Natural killer cell (primary cell): ENCODE measurements at regions not wholly inside any gene's neighbourhood (a gene's known extent, or its start where the extent isn't known, plus 50 kb on each side); places are given as distances from the start of the nearest gene placed in this dataset.

Experiments used
- ATAC-seq, 3 donors: fragments of 150-1000 bp in 2 of 3; fragments of 200-7000 bp in 1 of 3; cut with Tn5 transposase; 1 replicate in 1 of 3; 2 replicates in 2 of 3; pipeline ENCODE4 v1.10.0; 2021; ENCODE audit warnings: mild to moderate bottlenecking in 2 of 3, moderate library complexity in 2 of 3
- DNase-seq, 2 donors: peaks; one replicate each; pipeline versions ENCODE4 v3.0.0 to v3.0.0-alpha.2; 2013 to 2021; ENCODE audit warnings: mixed read lengths in 1 of 2
- H3K27ac ChIP-seq: one replicate; pipeline ENCODE4 v1.5.1; 2013; ENCODE audit warnings: mild to moderate bottlenecking, low read length
- H3K27me3 ChIP-seq: one replicate; pipeline ENCODE4 v1.6.1; 2013; ENCODE audit warnings: low read length; ENCODE audit not compliant: control insufficient read depth, insufficient read depth
- H3K36me3 ChIP-seq: one replicate; pipeline ENCODE4 v1.6.1; 2013; ENCODE audit warnings: low read length; ENCODE audit not compliant: control insufficient read depth, insufficient read depth
- H3K4me1 ChIP-seq: one replicate; pipeline ENCODE4 v1.6.1; 2013; ENCODE audit warnings: low read length; ENCODE audit not compliant: control insufficient read depth, insufficient read depth
- H3K4me3 ChIP-seq: one replicate; pipeline ENCODE4 v1.5.1; 2013; ENCODE audit warnings: low read length
- H3K9me3 ChIP-seq: one replicate; pipeline ENCODE4 v1.6.1; 2013; ENCODE audit warnings: low read length; ENCODE audit not compliant: control insufficient read depth, insufficient read depth
- H3K27ac Mint-ChIP-seq, 2 donors: one replicate each; pipeline ENCODE4 v1.8.0; 2022; ENCODE audit warnings: mild to moderate bottlenecking in 2 of 2, mixed read lengths in 2 of 2, moderate library complexity in 1 of 2
- H3K27me3 Mint-ChIP-seq, 2 donors: one replicate each; pipeline ENCODE4 v1.8.0; 2022; ENCODE audit warnings: low read depth in 2 of 2, mixed read lengths in 2 of 2
- H3K36me3 Mint-ChIP-seq: one replicate; pipeline ENCODE4 v1.8.0; 2022; ENCODE audit warnings: mixed read lengths
- H3K4me1 Mint-ChIP-seq, 2 donors: one replicate each; pipeline ENCODE4 v1.8.0; 2022; ENCODE audit warnings: mixed read lengths in 2 of 2
- H3K4me3 Mint-ChIP-seq: one replicate; pipeline ENCODE4 v1.8.0; 2022; ENCODE audit warnings: mild to moderate bottlenecking, moderate library complexity, mixed read lengths
- H3K9me3 Mint-ChIP-seq, 2 donors: one replicate each; pipeline ENCODE4 v1.8.0; 2022; ENCODE audit warnings: mixed read lengths in 2 of 2
- CTCF ChIP-seq: fragments of 200-600 bp; IDR thresholded peaks from one replicate; pipeline ENCODE4 v1.8.0; 2022; ENCODE audit warnings: antibody characterized with exemption
- WGBS: methylation state at CpG from one replicate; pipeline ENCODE4 v1.1.7; 2013; ENCODE audit warnings: missing lambda C conversion rate; ENCODE audit not compliant: insufficient coverage; 5-methylcytosine and 5-hydroxymethylcytosine counted together
- intact Hi-C: fragments of 100-400 bp; cut with micrococcal nuclease; formaldehyde crosslinking; loops from one replicate; pipeline ENCODE4 v1.14.2; 2022

- H3K27me3 ChIP-seq, result no peaks in the 10 kb centered on the region
- no peak overlapping the region for H3K27ac ChIP-seq
- 87% methylated on average over 7 of the region's 7 CpGs for WGBS
- intact Hi-C loops, result no loop called here
- no peaks in the 10 kb centered on the region for H3K36me3 ChIP-seq
- H3K36me3 Mint-ChIP-seq, result no peaks in the 10 kb centered on the region
- H3K4me1 ChIP-seq, result no peaks in the 10 kb centered on the region
- ATAC-seq (no peak), DNase-seq (no peak)
- TF ChIP-seq CTCF, result no peak
- H3K4me3 ChIP-seq, result no peak overlapping the region
- H3K9me3 ChIP-seq, result no peaks in the 10 kb centered on the region
- H3K4me1 Mint-ChIP-seq, result no peaks in the 10 kb centered on the region
- H3K4me3 Mint-ChIP-seq, result no peak overlapping the region
- H3K27me3 Mint-ChIP-seq, result peaks cover 18 to 31% of the 10 kb centered on the region in 2 donors
- no peaks in the 10 kb centered on the region for H3K9me3 Mint-ChIP-seq
- H3K27ac Mint-ChIP-seq, result no peak overlapping the region
Observed at GRCh38 chr17:34755371-34755770, 176.0 kb downstream of the TMEM132E start.

GRCh38 chr17:34750004-34750403 lies 170.6 kb downstream of the TMEM132E start:
- TF ChIP-seq CTCF, result no peak
- no peaks in the 10 kb centered on the region for H3K4me1 ChIP-seq
- Mint-ChIP-seq H3K4me3 (no peak overlapping the region), H3K27ac (no peak overlapping the region), H3K27me3 (peaks cover 29 to 76% of the 10 kb centered on the region in 2 donors), H3K9me3 (no peaks in the 10 kb centered on the region), H3K4me1 (no peaks in the 10 kb centered on the region), H3K36me3 (no peaks in the 10 kb centered on the region)
- H3K4me3 ChIP-seq, result no peak overlapping the region
- no peaks in the 10 kb centered on the region for H3K36me3 ChIP-seq
- peaks cover 2% of the 10 kb centered on the region for H3K27me3 ChIP-seq
- H3K9me3 ChIP-seq, result no peaks in the 10 kb centered on the region
- ATAC-seq, result no peak
- no peak for DNase-seq
- H3K27ac ChIP-seq, result no peak overlapping the region
- intact Hi-C loops, result no loop called here
- 50% methylated on average over 1 of the region's 1 CpG for WGBS

- no peak for ATAC-seq
- TF ChIP-seq CTCF, result no peak
- H3K36me3 ChIP-seq, result no peaks in the 10 kb centered on the region
- H3K4me3 ChIP-seq, result no peak overlapping the region
- Mint-ChIP-seq H3K4me1 (no peaks in the 10 kb centered on the region), H3K27me3 (peaks cover 14 to 26% of the 10 kb centered on the region in 2 donors), H3K27ac (no peak overlapping the region), H3K4me3 (no peak overlapping the region), H3K36me3 (no peaks in the 10 kb centered on the region), H3K9me3 (no peaks in the 10 kb centered on the region)
- H3K27ac ChIP-seq, result no peak overlapping the region
- no peak for DNase-seq
- H3K4me1 ChIP-seq, result no peaks in the 10 kb centered on the region
- 62% methylated on average over 8 of the region's 8 CpGs for WGBS
- intact Hi-C loops, result no loop called here
- H3K27me3 ChIP-seq, result peaks cover 2% of the 10 kb centered on the region
- no peaks in the 10 kb centered on the region for H3K9me3 ChIP-seq
Observed at GRCh38 chr17:34741967-34742366, 162.6 kb downstream of the TMEM132E start.
